GM12891 (cell line): ENCODE measurements at regions not wholly inside any gene's neighbourhood (a gene's known extent, or its start where the extent isn't known, plus 50 kb on each side); places are given as distances from the start of the nearest gene placed in this dataset.

Source experiments
- PAX5 ChIP-seq: IDR thresholded peaks from 2 replicates; pipeline ENCODE4 v1.6.1; 2011; ENCODE audit warnings: low read length, moderate library complexity, mild to moderate bottlenecking; ENCODE audit not compliant: insufficient read depth, severe bottlenecking
- POLR2A ChIP-seq: IDR thresholded peaks from 2 replicates; pipeline ENCODE4 v1.6.1; 2011; ENCODE audit warnings: low read depth, low read length, control low read depth
- POLR2AphosphoS5 ChIP-seq: IDR thresholded peaks from 2 replicates; pipeline ENCODE4 v1.6.1; 2011; ENCODE audit warnings: low read depth, low read length, control low read depth
- POU2F2 ChIP-seq: IDR thresholded peaks from 2 replicates; pipeline ENCODE4 v1.6.1; 2011; ENCODE audit warnings: low read depth, mild to moderate bottlenecking, control low read depth, low read length, moderate library complexity
- SPI1 ChIP-seq: IDR thresholded peaks from 2 replicates; pipeline ENCODE4 v1.6.1; 2011; ENCODE audit warnings: low read depth, low read length, control low read depth
- TAF1 ChIP-seq: IDR thresholded peaks from 2 replicates; pipeline ENCODE4 v1.6.1; 2011; ENCODE audit warnings: low read depth, low read length, control low read depth

DNA sequence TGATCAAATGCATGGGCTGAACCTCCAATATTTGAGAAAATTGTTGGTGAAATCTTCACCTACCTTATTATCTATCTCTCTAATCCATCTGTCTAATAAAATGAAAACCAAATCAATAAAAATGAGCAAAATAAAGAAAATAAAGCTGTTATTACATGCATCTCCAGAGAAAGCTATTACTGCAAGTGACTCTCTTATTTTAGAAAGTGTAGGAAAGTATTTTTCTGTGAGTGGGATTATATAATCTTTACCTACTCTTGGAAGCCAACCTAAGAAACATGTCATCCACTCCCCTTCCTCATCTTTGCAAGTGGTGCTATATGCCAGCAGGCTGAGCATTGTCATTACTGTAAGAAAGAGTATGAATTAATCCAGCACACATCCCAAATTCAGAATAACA is 191.5 kb upstream of the RFC3 start:
- no peak for TF ChIP-seq POLR2A
- TF ChIP-seq POLR2AphosphoS5 = no peak
- no peak for TF ChIP-seq TAF1
- TF ChIP-seq SPI1 = no peak
- TF ChIP-seq POU2F2 = no peak
- no peak for TF ChIP-seq PAX5
